ENCODE measurements at regions not wholly inside any gene's neighbourhood (a gene's known extent, or its start where the extent isn't known, plus 50 kb on each side); places are given as distances from the start of the nearest gene placed in this dataset.

DNA sequence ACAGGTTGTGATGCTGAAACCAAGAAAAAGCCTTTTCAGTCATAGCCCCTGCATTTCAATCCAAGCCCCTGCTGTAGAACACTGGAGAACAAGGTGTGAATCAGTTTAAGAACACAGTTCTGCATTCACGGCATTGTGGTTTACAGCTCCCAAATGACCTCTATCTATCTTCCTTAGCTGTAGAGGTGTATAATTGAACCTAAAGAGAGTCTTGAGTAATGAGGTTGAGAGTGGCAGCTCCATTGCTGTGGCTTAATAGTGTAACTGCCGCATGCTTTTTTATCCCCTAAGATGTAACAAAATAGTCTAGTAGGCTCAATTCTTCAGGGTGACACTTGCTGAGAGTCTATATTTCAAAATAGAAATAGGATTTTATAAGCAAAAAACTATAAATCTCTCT is 121.3 kb upstream of the EPHA4 start:
- H3K27me3 ChIP-seq (ENCODE audit: insufficient read depth, poor library complexity, severe bottlenecking), result no peaks in the 10 kb centered on the region

DNA sequence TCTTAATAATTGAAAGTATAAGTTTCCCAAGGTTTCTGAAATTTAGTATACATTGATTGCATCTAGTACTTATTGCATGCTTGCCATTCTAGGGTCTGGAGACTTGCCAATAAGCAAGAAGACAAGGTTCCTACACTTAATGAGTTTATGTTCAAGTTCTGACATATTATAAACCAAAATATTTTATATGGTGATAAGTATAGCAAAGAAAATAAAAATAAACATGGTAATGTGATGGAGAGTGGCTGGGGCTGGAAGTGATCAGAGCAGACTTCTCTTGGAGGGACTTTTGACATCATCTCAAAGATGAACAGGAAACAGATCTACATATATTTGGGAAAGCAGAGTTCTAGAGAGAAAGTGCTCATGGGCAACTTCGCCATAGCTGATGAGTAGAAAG is 119.5 kb upstream of the EPHA4 start:
- Histone ChIP-seq H3K27me3 (ENCODE audit: insufficient read depth, poor library complexity, severe bottlenecking) (no peaks in the 10 kb centered on the region), H3K4me3 (replicated peaks; ENCODE audit: insufficient read depth, low read length) (no peak overlapping the region), H3K27ac (replicated peaks) (no peak overlapping the region)
- TF ChIP-seq, protein P1, sequence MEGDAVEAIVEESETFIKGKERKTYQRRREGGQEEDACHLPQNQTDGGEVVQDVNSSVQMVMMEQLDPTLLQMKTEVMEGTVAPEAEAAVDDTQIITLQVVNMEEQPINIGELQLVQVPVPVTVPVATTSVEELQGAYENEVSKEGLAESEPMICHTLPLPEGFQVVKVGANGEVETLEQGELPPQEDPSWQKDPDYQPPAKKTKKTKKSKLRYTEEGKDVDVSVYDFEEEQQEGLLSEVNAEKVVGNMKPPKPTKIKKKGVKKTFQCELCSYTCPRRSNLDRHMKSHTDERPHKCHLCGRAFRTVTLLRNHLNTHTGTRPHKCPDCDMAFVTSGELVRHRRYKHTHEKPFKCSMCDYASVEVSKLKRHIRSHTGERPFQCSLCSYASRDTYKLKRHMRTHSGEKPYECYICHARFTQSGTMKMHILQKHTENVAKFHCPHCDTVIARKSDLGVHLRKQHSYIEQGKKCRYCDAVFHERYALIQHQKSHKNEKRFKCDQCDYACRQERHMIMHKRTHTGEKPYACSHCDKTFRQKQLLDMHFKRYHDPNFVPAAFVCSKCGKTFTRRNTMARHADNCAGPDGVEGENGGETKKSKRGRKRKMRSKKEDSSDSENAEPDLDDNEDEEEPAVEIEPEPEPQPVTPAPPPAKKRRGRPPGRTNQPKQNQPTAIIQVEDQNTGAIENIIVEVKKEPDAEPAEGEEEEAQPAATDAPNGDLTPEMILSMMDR (IDR thresholded peaks at IDR 0.05; ENCODE audit: insufficient read depth, low read length), result no peak
- TF ChIP-seq POLR2AphosphoS5 (IDR thresholded peaks at IDR 0.05; ENCODE audit: low read depth) (no peak), GABPA (IDR thresholded peaks at IDR 0.05; ENCODE audit: low read depth) (no peak), SPI1 (IDR thresholded peaks at IDR 0.05; ENCODE audit: borderline replicate concordance, low read depth) (no peak)
- TF ChIP-seq, protein P2, sequence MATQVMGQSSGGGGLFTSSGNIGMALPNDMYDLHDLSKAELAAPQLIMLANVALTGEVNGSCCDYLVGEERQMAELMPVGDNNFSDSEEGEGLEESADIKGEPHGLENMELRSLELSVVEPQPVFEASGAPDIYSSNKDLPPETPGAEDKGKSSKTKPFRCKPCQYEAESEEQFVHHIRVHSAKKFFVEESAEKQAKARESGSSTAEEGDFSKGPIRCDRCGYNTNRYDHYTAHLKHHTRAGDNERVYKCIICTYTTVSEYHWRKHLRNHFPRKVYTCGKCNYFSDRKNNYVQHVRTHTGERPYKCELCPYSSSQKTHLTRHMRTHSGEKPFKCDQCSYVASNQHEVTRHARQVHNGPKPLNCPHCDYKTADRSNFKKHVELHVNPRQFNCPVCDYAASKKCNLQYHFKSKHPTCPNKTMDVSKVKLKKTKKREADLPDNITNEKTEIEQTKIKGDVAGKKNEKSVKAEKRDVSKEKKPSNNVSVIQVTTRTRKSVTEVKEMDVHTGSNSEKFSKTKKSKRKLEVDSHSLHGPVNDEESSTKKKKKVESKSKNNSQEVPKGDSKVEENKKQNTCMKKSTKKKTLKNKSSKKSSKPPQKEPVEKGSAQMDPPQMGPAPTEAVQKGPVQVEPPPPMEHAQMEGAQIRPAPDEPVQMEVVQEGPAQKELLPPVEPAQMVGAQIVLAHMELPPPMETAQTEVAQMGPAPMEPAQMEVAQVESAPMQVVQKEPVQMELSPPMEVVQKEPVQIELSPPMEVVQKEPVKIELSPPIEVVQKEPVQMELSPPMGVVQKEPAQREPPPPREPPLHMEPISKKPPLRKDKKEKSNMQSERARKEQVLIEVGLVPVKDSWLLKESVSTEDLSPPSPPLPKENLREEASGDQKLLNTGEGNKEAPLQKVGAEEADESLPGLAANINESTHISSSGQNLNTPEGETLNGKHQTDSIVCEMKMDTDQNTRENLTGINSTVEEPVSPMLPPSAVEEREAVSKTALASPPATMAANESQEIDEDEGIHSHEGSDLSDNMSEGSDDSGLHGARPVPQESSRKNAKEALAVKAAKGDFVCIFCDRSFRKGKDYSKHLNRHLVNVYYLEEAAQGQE (IDR thresholded peaks at IDR 0.05; ENCODE audit: insufficient replicate concordance, low read depth), result no peak
- DNase-seq (ENCODE audit: low read depth in 1 of 2, low spot score in 1 of 2), result no peak

More for the DNA sequence above, 121.3 kb upstream of the EPHA4 start:
- no peak overlapping the region for H3K27ac ChIP-seq (replicated peaks)
- TF ChIP-seq, protein P1 (IDR thresholded peaks at IDR 0.05; ENCODE audit: insufficient read depth, low read length), result no peak
- TF ChIP-seq POLR2AphosphoS5 (IDR thresholded peaks at IDR 0.05; ENCODE audit: low read depth) (no peak), SPI1 (IDR thresholded peaks at IDR 0.05; ENCODE audit: borderline replicate concordance, low read depth) (no peak), GABPA (IDR thresholded peaks at IDR 0.05; ENCODE audit: low read depth) (no peak)
- TF ChIP-seq, protein P2 (IDR thresholded peaks at IDR 0.05; ENCODE audit: insufficient replicate concordance, low read depth), result no peak
- no peak overlapping the region for H3K4me3 ChIP-seq (replicated peaks; ENCODE audit: insufficient read depth, low read length)
- DNase-seq (ENCODE audit: low read depth in 1 of 2, low spot score in 1 of 2), result no peak

DNA sequence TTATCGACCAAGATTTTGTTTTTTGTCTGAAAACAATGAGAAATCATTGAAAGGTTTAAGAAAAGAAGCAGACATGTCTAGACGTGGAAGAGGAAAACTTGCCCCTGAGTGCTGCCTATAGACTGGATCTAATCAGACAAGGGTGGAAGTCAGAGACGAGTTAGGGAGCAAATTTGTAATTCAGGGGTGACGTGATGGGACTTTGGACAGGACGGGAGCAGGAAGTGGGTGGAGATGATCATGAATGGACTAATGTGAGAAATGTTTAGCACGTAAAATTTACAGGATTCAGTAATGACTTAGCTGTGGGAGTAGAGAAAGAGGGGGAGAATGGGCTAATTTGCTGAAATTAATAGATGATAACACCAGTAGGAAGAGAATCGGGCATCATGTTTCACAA is 117.0 kb upstream of the EPHA4 start:
- TF ChIP-seq SPI1 (IDR thresholded peaks at IDR 0.05; ENCODE audit: borderline replicate concordance, low read depth), result no peak
- TF ChIP-seq, protein P2 (IDR thresholded peaks at IDR 0.05; ENCODE audit: insufficient replicate concordance, low read depth), result no peak
- TF ChIP-seq, protein P1 (IDR thresholded peaks at IDR 0.05; ENCODE audit: insufficient read depth, low read length), result no peak
- H3K4me3 ChIP-seq (replicated peaks; ENCODE audit: insufficient read depth, low read length), result no peak overlapping the region
- H3K27ac ChIP-seq (replicated peaks), result no peak overlapping the region
- no peak for DNase-seq (ENCODE audit: low read depth in 1 of 2, low spot score in 1 of 2)
- H3K27me3 ChIP-seq (ENCODE audit: insufficient read depth, poor library complexity, severe bottlenecking), result no peaks in the 10 kb centered on the region
